Non-pigmented ciliary epithelial cell (primary cell): ENCODE measurements at regions not wholly inside any gene's neighbourhood (a gene's known extent, or its start where the extent isn't known, plus 50 kb on each side); places are given as distances from the start of the nearest gene placed in this dataset.

Source experiments
- DNase-seq: peaks from one replicate; pipeline ENCODE4 v3.0.0-alpha.2; 2010; ENCODE audit warnings: low read depth

GRCh38 chr12:4106621-4107020 is 166.9 kb upstream of the CCND2 start:
- DNase-seq = no peak

GRCh38 chr12:4104722-4105244 is 168.8 kb upstream of the CCND2 start:
- DNase-seq = no peak

GRCh38 chr12:4099276-4099675 is 174.3 kb upstream of the CCND2 start:
- no peak for DNase-seq

- no peak for DNase-seq
These were observed 182.4 kb upstream of the CCND2 start for GRCh38 chr12:4091016-4091743.

GRCh38 chr12:4089956-4090355 is 183.6 kb upstream of the CCND2 start:
- no peak for DNase-seq

GRCh38 chr12:4089121-4089606 is 184.4 kb upstream of the CCND2 start:
- DNase-seq = no peak

GRCh38 chr12:4088451-4088850 is 185.1 kb upstream of the CCND2 start:
- DNase-seq = no peak

GRCh38 chr12:4086481-4086880 is 187.1 kb upstream of the CCND2 start:
- DNase-seq = no peak

GRCh38 chr12:4084573-4084972 is 189.0 kb upstream of the CCND2 start:
- DNase-seq = no peak

- no peak for DNase-seq
These were observed 190.7 kb upstream of the CCND2 start for GRCh38 chr12:4082809-4083403.

- DNase-seq = no peak
These were observed 193.3 kb upstream of the CCND2 start for GRCh38 chr12:4080213-4080612.

GRCh38 chr12:4074129-4074528 is 199.4 kb upstream of the CCND2 start:
- DNase-seq = no peak

GRCh38 chr12:4069670-4070010 is 196.4 kb upstream of the PARP11 start:
- DNase-seq = no peak

- no peak for DNase-seq
These were observed 195.9 kb upstream of the PARP11 start for GRCh38 chr12:4068981-4069669.

GRCh38 chr12:4064008-4064407 is 190.8 kb upstream of the PARP11 start:
- DNase-seq = no peak

- DNase-seq = no peak
These were observed 186.8 kb upstream of the PARP11 start for GRCh38 chr12:4059898-4060568.

GRCh38 chr12:4056910-4057845 is 184.0 kb upstream of the PARP11 start:
- no peak for DNase-seq

- no peak for DNase-seq
These were observed 181.4 kb upstream of the PARP11 start for GRCh38 chr12:4054630-4055029.

- no peak for DNase-seq
These were observed 179.5 kb upstream of the PARP11 start for GRCh38 chr12:4052691-4053090.

- DNase-seq = no peak
These were observed 178.4 kb upstream of the PARP11 start for GRCh38 chr12:4051596-4051995.

- no peak for DNase-seq
These were observed 177.1 kb upstream of the PARP11 start for GRCh38 chr12:4050340-4050739.
